ENCODE measurements at regions not wholly inside any gene's neighbourhood (a gene's known extent, or its start where the extent isn't known, plus 50 kb on each side); places are given as distances from the start of the nearest gene placed in this dataset.

- intact Hi-C loops (cut with DNase I): no loop called here
- Histone ChIP-seq H3K9me3 (no peaks in the 10 kb centered on the region), H3K27ac (no peak overlapping the region), H3K36me3 (no peaks in the 10 kb centered on the region), H3K4me1 (no peaks in the 10 kb centered on the region), H3K4me3 (no peak overlapping the region), H3K27me3 (no peaks in the 10 kb centered on the region), H3K9ac (ENCODE audit: low read depth in 2 of 2, low read length in 2 of 2) (no peak overlapping the region)
- DNase-seq: no peak
- no peak for TF ChIP-seq CTCF (IDR thresholded peaks at IDR 0.05)
Observed at GRCh38 chr4:66328803-66329574, 658.7 kb upstream of the EPHA5 start.

- no peaks in the 10 kb centered on the region for H3K27me3 ChIP-seq
- H3K36me3 ChIP-seq: no peaks in the 10 kb centered on the region
- H3K4me1 ChIP-seq: no peaks in the 10 kb centered on the region
- H3K9ac ChIP-seq (ENCODE audit: low read depth in 2 of 2, low read length in 2 of 2): no peak overlapping the region
- H3K4me3 ChIP-seq: no peak overlapping the region
- H3K27ac ChIP-seq: no peak overlapping the region
- no peaks in the 10 kb centered on the region for H3K9me3 ChIP-seq
- no peak for DNase-seq
- no peak for TF ChIP-seq CTCF (IDR thresholded peaks at IDR 0.05)
- intact Hi-C loops (cut with DNase I): no loop called here
Observed at GRCh38 chr4:66307641-66308438, 637.6 kb upstream of the EPHA5 start.

- Histone ChIP-seq H3K27ac (no peak overlapping the region), H3K27me3 (no peaks in the 10 kb centered on the region), H3K4me1 (no peaks in the 10 kb centered on the region), H3K9ac (ENCODE audit: low read depth in 2 of 2, low read length in 2 of 2) (no peak overlapping the region), H3K4me3 (no peak overlapping the region), H3K36me3 (no peaks in the 10 kb centered on the region), H3K9me3 (no peaks in the 10 kb centered on the region)
- no peak for DNase-seq
- TF ChIP-seq CTCF (IDR thresholded peaks at IDR 0.05): no peak
- intact Hi-C loops (cut with DNase I): no loop called here
Observed at GRCh38 chr4:66300336-66300934, 630.1 kb upstream of the EPHA5 start.

GRCh38 chr4:66298569-66298968 lies 628.3 kb upstream of the EPHA5 start:
- Histone ChIP-seq H3K27me3 (no peaks in the 10 kb centered on the region), H3K36me3 (no peaks in the 10 kb centered on the region), H3K4me1 (no peaks in the 10 kb centered on the region), H3K9ac (ENCODE audit: low read depth in 2 of 2, low read length in 2 of 2) (no peak overlapping the region), H3K9me3 (no peaks in the 10 kb centered on the region), H3K27ac (no peak overlapping the region), H3K4me3 (no peak overlapping the region)
- no peak for TF ChIP-seq CTCF (IDR thresholded peaks at IDR 0.05)
- no peak for DNase-seq
- intact Hi-C loops (cut with DNase I): no loop called here

GRCh38 chr4:66297703-66298102 lies 627.4 kb upstream of the EPHA5 start:
- H3K9ac ChIP-seq (ENCODE audit: low read depth in 2 of 2, low read length in 2 of 2): no peak overlapping the region
- TF ChIP-seq CTCF (IDR thresholded peaks at IDR 0.05): no peak

More at GRCh38 chr4:66297703-66298102, 627.4 kb upstream of the EPHA5 start:
- intact Hi-C loops (cut with DNase I): no loop called here
- no peak for DNase-seq
- Histone ChIP-seq H3K27ac (no peak overlapping the region), H3K4me1 (no peaks in the 10 kb centered on the region), H3K4me3 (no peak overlapping the region), H3K9me3 (no peaks in the 10 kb centered on the region), H3K36me3 (no peaks in the 10 kb centered on the region), H3K27me3 (no peaks in the 10 kb centered on the region)

Data from colonic mucosa (tissue), 4 donors.